ENCODE measurements at regions not wholly inside any gene's neighbourhood (a gene's known extent, or its start where the extent isn't known, plus 50 kb on each side); places are given as distances from the start of the nearest gene placed in this dataset.

GRCh38 chr22:22080270-22080669 is 97.7 kb upstream of the TOP3B start:
- DNase-seq (ENCODE audit: low read depth in 1 of 2, low spot score in 1 of 2): no peak

GRCh38 chr22:22079404-22080148 is 97.0 kb upstream of the TOP3B start:
- no peak for DNase-seq (ENCODE audit: low read depth in 1 of 2, low spot score in 1 of 2)

- no peak for DNase-seq (ENCODE audit: low read depth in 1 of 2, low spot score in 1 of 2)
These were observed 95.7 kb upstream of the TOP3B start for GRCh38 chr22:22078329-22078728.

- no peak for DNase-seq (ENCODE audit: low read depth in 1 of 2, low spot score in 1 of 2)
These were observed 94.5 kb upstream of the TOP3B start for GRCh38 chr22:22076932-22077703.

GRCh38 chr22:22076361-22076760 is 93.8 kb upstream of the TOP3B start:
- no peak for DNase-seq (ENCODE audit: low read depth in 1 of 2, low spot score in 1 of 2)

- DNase-seq (ENCODE audit: low read depth in 1 of 2, low spot score in 1 of 2): no peak
These were observed 93.0 kb upstream of the TOP3B start for GRCh38 chr22:22075382-22076163.

DNA sequence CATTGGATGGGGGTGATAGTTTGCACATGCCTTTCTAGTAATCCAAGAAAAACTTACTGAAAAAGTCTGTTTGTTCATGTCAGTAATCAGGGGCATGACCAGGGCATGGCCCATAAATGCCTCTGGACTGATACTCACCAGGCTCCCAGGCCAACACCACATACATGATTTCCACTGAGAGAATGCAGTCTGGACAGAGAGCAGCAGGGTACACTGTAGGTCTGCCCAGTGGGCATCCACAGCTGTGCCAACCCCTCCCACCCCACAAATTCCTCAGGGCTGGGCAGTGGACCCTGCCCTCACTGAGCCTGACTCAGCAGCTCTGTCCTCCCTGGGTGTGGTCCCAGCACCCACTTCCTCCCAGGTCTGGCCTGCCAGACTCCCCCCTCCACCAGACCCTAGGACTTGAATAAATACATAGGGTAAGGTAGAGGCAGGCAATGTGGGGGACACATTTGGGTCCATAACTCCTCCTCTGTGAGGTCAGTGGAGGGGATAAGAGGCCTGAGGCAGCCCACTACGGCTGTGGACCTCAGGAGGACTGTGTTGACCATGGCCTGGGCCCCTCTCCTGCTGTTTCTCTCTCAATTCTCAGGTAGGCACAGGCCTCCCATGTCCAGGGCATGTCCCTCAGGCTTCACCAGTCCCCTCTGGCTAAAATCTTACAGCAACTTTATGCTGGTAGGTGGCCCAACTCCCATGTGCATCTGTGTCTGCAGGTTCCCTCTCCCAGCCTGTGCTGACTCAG is 92.2 kb upstream of the TOP3B start:
- DNase-seq (ENCODE audit: low read depth in 1 of 2, low spot score in 1 of 2): no peak

- no peak for DNase-seq (ENCODE audit: low read depth in 1 of 2, low spot score in 1 of 2)
These were observed 91.4 kb upstream of the TOP3B start for GRCh38 chr22:22073769-22074561.

GRCh38 chr22:22072169-22072836 is 89.7 kb upstream of the TOP3B start:
- no peak for DNase-seq (ENCODE audit: low read depth in 1 of 2, low spot score in 1 of 2)

GRCh38 chr22:22071455-22071854 is 88.9 kb upstream of the TOP3B start:
- DNase-seq (ENCODE audit: low read depth in 1 of 2, low spot score in 1 of 2): no peak

DNA sequence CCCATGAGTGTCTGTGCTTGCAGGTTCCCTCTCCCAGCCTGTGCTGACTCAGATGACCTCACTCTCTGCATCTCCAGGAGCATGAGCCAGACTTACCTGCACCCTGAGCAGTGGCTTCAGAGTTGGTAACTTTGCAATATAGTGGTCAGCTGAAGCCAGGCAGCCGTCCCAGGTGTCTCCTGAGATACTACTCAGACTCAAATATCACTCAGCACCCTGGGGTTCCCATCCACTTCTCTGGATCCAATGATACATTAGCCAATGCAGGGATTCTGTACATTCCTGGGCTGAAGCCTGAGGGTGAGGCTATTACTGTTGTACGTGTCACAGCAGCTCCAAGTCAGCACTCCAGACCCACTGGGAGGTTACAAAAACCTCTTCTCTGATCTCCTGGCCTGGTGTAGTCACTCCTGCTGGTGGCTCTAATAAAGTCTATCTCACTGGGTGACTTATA is 87.8 kb upstream of the TOP3B start:
- no peak for DNase-seq (ENCODE audit: low read depth in 1 of 2, low spot score in 1 of 2)

DNA sequence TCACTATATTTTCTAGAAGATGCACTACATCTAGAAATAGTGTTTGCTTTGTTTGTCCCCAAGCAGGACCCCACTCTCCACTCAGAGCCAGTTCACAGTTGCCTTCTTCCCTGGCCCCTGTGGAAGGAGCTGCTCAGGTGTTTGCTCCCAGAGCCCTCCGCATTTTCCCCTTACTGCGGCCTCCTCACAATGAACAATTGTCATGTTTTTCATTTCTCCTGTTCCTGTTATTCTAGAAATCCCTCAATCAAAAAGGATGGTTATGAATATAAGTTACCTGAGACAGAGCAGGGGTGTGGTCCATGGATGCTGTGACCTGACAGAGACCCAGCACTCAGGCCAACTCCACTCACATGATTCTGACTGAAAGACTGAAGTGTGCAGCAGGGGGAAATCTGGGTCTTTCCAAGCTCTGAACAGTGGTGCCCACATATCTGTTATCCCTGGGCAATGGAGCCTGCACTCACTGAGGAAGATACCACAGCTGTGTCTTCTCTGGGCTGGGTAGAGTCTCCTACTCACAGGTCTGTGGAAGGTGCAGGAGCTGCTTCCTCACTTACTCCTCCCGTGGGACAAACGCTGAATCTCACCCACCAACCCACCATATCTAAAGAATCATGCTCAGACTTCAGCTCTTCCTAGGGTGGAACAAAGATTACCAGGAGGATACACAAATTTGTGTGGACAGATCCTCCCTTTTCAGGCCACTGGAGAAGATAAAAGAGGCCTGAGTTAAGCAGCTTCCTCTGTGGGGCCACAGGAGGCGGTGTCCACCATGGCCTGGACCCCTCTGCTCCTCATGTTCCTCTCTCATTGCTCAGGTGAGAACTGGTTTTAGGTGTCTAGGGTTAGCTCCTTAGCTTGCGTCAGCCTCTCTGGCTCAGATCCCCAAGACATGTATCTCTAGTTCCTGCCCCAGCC is 87.1 kb upstream of the TOP3B start:
- DNase-seq (ENCODE audit: low read depth in 1 of 2, low spot score in 1 of 2): no peak

- no peak for DNase-seq (ENCODE audit: low read depth in 1 of 2, low spot score in 1 of 2)
These were observed 86.1 kb upstream of the TOP3B start for GRCh38 chr22:22068657-22069056.

DNA sequence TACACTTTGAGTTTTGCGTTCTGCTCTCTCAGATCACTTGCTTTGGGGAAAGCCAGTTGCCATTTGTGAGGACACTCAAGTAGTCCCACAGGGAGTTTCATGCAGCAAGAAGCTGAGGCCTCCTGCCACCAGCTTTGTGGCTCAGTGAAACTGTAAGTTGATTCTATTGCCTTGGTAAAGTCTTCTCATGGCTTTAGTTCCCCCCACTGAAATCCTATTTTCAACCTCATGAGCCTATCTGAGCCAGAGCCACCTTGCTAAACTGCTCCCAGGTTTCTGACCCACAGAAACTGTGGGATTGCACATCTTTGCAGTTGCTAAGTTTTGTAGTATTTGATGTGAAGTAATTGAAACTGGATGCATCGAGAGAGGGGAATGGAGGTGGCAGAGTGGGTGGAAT is 85.4 kb upstream of the TOP3B start:
- DNase-seq (ENCODE audit: low read depth in 1 of 2, low spot score in 1 of 2): no peak

- no peak for DNase-seq (ENCODE audit: low read depth in 1 of 2, low spot score in 1 of 2)
These were observed 84.6 kb upstream of the TOP3B start for GRCh38 chr22:22067192-22067591.

GRCh38 chr22:22064580-22064979 is 82.0 kb upstream of the TOP3B start:
- no peak for DNase-seq (ENCODE audit: low read depth in 1 of 2, low spot score in 1 of 2)

DNA sequence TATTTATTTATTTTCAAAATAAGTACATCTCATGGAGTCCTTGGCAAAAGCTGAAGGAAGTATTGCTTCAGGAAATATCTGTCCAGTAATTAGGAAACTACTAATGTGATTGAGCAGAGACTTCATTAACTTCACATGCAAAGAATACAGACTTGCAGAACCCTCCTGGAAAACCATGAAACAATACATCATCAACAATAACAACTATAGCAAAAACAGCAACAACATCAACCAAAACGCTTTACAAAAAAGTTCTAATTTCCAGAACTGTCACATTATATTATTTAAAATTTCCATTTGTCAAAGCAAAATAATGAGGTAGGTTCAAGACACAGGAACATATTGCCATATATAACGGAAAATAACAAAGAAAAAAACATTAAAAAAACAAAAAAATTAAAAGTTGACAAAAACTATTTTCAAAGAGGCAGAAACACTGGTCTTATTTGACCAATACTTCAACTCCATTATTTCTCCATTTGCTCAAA is 79.8 kb upstream of the TOP3B start:
- no peak for DNase-seq (ENCODE audit: low read depth in 1 of 2, low spot score in 1 of 2)
